ENCODE measurements at regions not wholly inside any gene's neighbourhood (a gene's known extent, or its start where the extent isn't known, plus 50 kb on each side); places are given as distances from the start of the nearest gene placed in this dataset.

- Histone ChIP-seq H3K9me3 (ENCODE audit: insufficient read depth, low read length) (no peaks in the 10 kb centered on the region), H3K4me2 (ENCODE audit: low read depth, low read length, poor library complexity, severe bottlenecking) (no peak overlapping the region), H3K27ac (ENCODE audit: low read depth, low read length) (no peak overlapping the region), H4K20me1 (ENCODE audit: low read depth, low read length) (no peaks in the 10 kb centered on the region), H3K36me3 (ENCODE audit: low read length) (no peaks in the 10 kb centered on the region), H3F3A (ENCODE audit: insufficient read depth) (no peaks in the 10 kb centered on the region), H3K79me2 (ENCODE audit: insufficient read depth, low read length) (no peaks in the 10 kb centered on the region), H3K27me3 (ENCODE audit: low read length) (no peaks in the 10 kb centered on the region), H3K9ac (ENCODE audit: low read length) (no peak overlapping the region), H3K4me3 (ENCODE audit: insufficient read depth, low read length, poor library complexity, severe bottlenecking) (no peak overlapping the region), H3K9me2 (replicated peaks; ENCODE audit: insufficient read depth, low read length) (no peaks in the 10 kb centered on the region), H2AFZ (ENCODE audit: low read depth, low read length, severe bottlenecking) (no peak overlapping the region)
- TF ChIP-seq EZH2phosphoT487 (conservative IDR thresholded peaks at IDR 0.05; ENCODE audit: low read length) (no peak), CTCF (IDR thresholded peaks at IDR 0.05; ENCODE audit: insufficient read depth, low read length, poor library complexity, severe bottlenecking) (no peak)
Observed at GRCh38 chr18:75683426-75683825, 255.9 kb upstream of the SMIM21 start.

DNA sequence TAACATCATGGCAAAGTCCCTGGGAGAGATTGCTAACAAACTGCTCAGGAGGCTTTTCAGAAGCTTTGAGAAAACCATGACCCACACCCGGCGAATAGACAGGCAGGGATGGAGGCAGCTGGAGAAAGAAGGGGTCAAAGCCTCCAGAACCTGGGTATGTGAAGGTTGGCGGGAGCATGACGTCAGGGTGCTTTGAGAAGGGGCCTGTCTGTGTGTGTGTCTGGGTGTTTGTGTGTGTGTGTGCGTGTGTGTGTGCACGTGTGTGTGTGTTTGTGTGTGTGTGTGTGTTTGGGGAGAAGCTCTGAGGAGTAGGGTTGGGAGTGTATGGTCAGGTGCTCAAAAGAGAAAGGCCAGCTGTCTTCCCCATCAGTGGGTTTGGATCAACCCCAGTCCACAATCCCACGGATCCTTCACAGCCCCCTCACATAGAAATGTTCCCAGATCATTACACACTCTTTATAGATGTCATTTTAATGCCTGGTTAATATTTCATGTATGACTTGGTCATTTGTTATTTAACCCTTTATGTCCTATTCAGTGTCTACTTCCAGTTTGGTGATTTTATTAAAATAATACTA is 254.1 kb upstream of the SMIM21 start:
- Histone ChIP-seq H4K20me1 (ENCODE audit: low read depth, low read length) (no peaks in the 10 kb centered on the region), H3K9me3 (ENCODE audit: insufficient read depth, low read length) (no peaks in the 10 kb centered on the region), H3K9ac (ENCODE audit: low read length) (no peak overlapping the region), H3K36me3 (ENCODE audit: low read length) (no peaks in the 10 kb centered on the region), H3K27ac (ENCODE audit: low read depth, low read length) (no peak overlapping the region), H3K4me3 (ENCODE audit: insufficient read depth, low read length, poor library complexity, severe bottlenecking) (no peak overlapping the region), H3K27me3 (ENCODE audit: low read length) (no peaks in the 10 kb centered on the region), H3K79me2 (ENCODE audit: insufficient read depth, low read length) (no peaks in the 10 kb centered on the region), H3K4me2 (ENCODE audit: low read depth, low read length, poor library complexity, severe bottlenecking) (no peak overlapping the region), H3F3A (ENCODE audit: insufficient read depth) (no peaks in the 10 kb centered on the region), H3K9me2 (replicated peaks; ENCODE audit: insufficient read depth, low read length) (no peaks in the 10 kb centered on the region), H2AFZ (ENCODE audit: low read depth, low read length, severe bottlenecking) (no peak overlapping the region)
- TF ChIP-seq EZH2phosphoT487 (conservative IDR thresholded peaks at IDR 0.05; ENCODE audit: low read length): no peak
- TF ChIP-seq CTCF (IDR thresholded peaks at IDR 0.05; ENCODE audit: insufficient read depth, low read length, poor library complexity, severe bottlenecking): no peak

DNA sequence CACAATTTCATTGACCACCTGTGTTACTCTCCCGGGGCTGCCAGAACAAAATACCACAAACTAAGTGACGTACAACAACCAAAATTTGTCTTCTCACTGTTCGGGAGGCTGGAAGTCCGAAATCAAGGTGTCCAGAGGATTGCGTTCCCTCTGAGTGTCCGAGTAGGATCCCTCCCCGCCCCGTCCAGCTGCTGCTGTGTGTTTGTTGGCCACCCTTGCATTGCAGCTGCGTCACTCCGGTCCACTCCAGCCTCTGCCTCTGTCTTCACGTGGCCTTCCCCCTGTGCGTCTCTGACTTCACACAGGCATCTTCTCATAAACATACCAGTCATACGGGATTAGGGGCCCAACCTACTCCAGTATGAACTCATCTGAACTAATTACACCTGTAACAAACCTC is 251.8 kb upstream of the SMIM21 start:
- no peaks in the 10 kb centered on the region for H3F3A ChIP-seq (ENCODE audit: insufficient read depth)
- no peaks in the 10 kb centered on the region for H3K36me3 ChIP-seq (ENCODE audit: low read length)
- H3K79me2 ChIP-seq (ENCODE audit: insufficient read depth, low read length): no peaks in the 10 kb centered on the region
- no peak for TF ChIP-seq EZH2phosphoT487 (conservative IDR thresholded peaks at IDR 0.05; ENCODE audit: low read length)
- H3K27ac ChIP-seq (ENCODE audit: low read depth, low read length): no peak overlapping the region
- no peaks in the 10 kb centered on the region for H3K9me2 ChIP-seq (replicated peaks; ENCODE audit: insufficient read depth, low read length)
- no peak overlapping the region for H2AFZ ChIP-seq (ENCODE audit: low read depth, low read length, severe bottlenecking)
- H4K20me1 ChIP-seq (ENCODE audit: low read depth, low read length): no peaks in the 10 kb centered on the region
- H3K4me3 ChIP-seq (ENCODE audit: insufficient read depth, low read length, poor library complexity, severe bottlenecking): no peak overlapping the region
- no peaks in the 10 kb centered on the region for H3K27me3 ChIP-seq (ENCODE audit: low read length)
- H3K9ac ChIP-seq (ENCODE audit: low read length): no peak overlapping the region
- no peak overlapping the region for H3K4me2 ChIP-seq (ENCODE audit: low read depth, low read length, poor library complexity, severe bottlenecking)
- no peaks in the 10 kb centered on the region for H3K9me3 ChIP-seq (ENCODE audit: insufficient read depth, low read length)

DNA sequence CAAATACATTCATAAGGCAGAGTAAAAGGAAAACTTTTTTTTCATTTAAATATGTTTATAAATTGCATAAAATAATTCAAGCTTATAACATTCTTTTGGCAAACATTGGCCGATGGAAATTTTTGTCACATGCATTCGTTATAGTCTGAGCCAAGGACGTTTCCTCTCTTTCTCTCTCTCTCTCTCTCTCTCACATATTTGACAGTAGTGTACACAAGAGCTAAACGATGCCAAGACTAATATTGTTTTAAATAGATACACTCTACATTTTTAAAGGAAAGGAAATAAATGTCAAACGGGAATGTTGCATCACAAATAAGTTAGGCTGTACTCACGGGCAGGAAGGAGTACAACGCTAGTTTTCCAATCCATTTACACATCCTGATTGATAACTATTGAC is 251.1 kb upstream of the SMIM21 start:
- Histone ChIP-seq H3K4me2 (ENCODE audit: low read depth, low read length, poor library complexity, severe bottlenecking) (no peak overlapping the region), H3K27ac (ENCODE audit: low read depth, low read length) (no peak overlapping the region), H2AFZ (ENCODE audit: low read depth, low read length, severe bottlenecking) (no peak overlapping the region), H3K27me3 (ENCODE audit: low read length) (no peaks in the 10 kb centered on the region), H3K9me3 (ENCODE audit: insufficient read depth, low read length) (no peaks in the 10 kb centered on the region), H3F3A (ENCODE audit: insufficient read depth) (no peaks in the 10 kb centered on the region), H3K4me3 (ENCODE audit: insufficient read depth, low read length, poor library complexity, severe bottlenecking) (no peak overlapping the region), H3K79me2 (ENCODE audit: insufficient read depth, low read length) (no peaks in the 10 kb centered on the region), H3K9me2 (replicated peaks; ENCODE audit: insufficient read depth, low read length) (no peaks in the 10 kb centered on the region), H4K20me1 (ENCODE audit: low read depth, low read length) (no peaks in the 10 kb centered on the region), H3K36me3 (ENCODE audit: low read length) (no peaks in the 10 kb centered on the region), H3K9ac (ENCODE audit: low read length) (no peak overlapping the region)
- TF ChIP-seq EZH2phosphoT487 (conservative IDR thresholded peaks at IDR 0.05; ENCODE audit: low read length) (no peak), CTCF (IDR thresholded peaks at IDR 0.05; ENCODE audit: insufficient read depth, low read length, poor library complexity, severe bottlenecking) (no peak)
